ENCODE measurements at regions not wholly inside any gene's neighbourhood (a gene's known extent, or its start where the extent isn't known, plus 50 kb on each side); places are given as distances from the start of the nearest gene placed in this dataset.

GRCh38 chr5:143474616-143475015, 71.1 kb upstream of the NR3C1 start:
- no peaks in the 10 kb centered on the region for H3K4me1 ChIP-seq (ENCODE audit: insufficient read depth, low read length)

More at GRCh38 chr5:143474616-143475015, 71.1 kb upstream of the NR3C1 start:
- Histone ChIP-seq H4K5ac (ENCODE audit: insufficient read length, low read depth, low read length) (no peak overlapping the region), H2BK120ac (ENCODE audit: low read depth, low read length, poor library complexity, severe bottlenecking) (no peak overlapping the region), H3K56ac (ENCODE audit: insufficient read length, low read depth, low read length) (no peak overlapping the region), H3K23me2 (ENCODE audit: insufficient read length, low read depth, low read length, poor library complexity, severe bottlenecking) (no peaks in the 10 kb centered on the region), H3K14ac (ENCODE audit: insufficient read depth, low read length) (no peak overlapping the region), H2BK15ac (ENCODE audit: low read depth, low read length) (no peak overlapping the region), H3K9ac (ENCODE audit: extremely low read depth, insufficient read length, low read length) (no peak overlapping the region), H4K20me1 (ENCODE audit: control insufficient read depth, insufficient read depth, insufficient read length) (no peaks in the 10 kb centered on the region), H2AFZ (ENCODE audit: low read length) (no peak overlapping the region), H2BK5ac (ENCODE audit: insufficient read length, low read length) (no peak overlapping the region), H2BK20ac (ENCODE audit: low read depth, low read length, poor library complexity, severe bottlenecking) (no peak overlapping the region), H3K4me2 (ENCODE audit: insufficient read depth, insufficient read length, low read length) (no peak overlapping the region), H4K8ac (replicated peaks; ENCODE audit: insufficient read length, low read depth, low read length) (no peak overlapping the region), H3K27ac (ENCODE audit: insufficient read length, low read depth, low read length) (no peak overlapping the region), H3K9me3 (ENCODE audit: control insufficient read depth, low read depth, low read length) (no peaks in the 10 kb centered on the region), H3K79me2 (ENCODE audit: insufficient read depth, low read length) (no peaks in the 10 kb centered on the region), H3K4ac (ENCODE audit: low read depth, low read length) (no peak overlapping the region), H3K27me3 (ENCODE audit: insufficient read depth, low read length) (no peaks in the 10 kb centered on the region), H3K23ac (ENCODE audit: insufficient read length, low read depth, low read length) (no peak overlapping the region), H2AK5ac (ENCODE audit: insufficient read length, low read length) (no peak overlapping the region), H2BK12ac (ENCODE audit: insufficient read length, low read depth, low read length) (no peak overlapping the region), H3T11ph (ENCODE audit: low read length) (no peak overlapping the region), H3K79me1 (ENCODE audit: insufficient read depth, low read depth, low read length, poor library complexity, severe bottlenecking) (no peaks in the 10 kb centered on the region), H3K18ac (ENCODE audit: insufficient read length, low read depth, low read length) (no peak overlapping the region), H4K91ac (ENCODE audit: insufficient read length, low read depth, low read length) (no peak overlapping the region)
- TF ChIP-seq, protein P1, sequence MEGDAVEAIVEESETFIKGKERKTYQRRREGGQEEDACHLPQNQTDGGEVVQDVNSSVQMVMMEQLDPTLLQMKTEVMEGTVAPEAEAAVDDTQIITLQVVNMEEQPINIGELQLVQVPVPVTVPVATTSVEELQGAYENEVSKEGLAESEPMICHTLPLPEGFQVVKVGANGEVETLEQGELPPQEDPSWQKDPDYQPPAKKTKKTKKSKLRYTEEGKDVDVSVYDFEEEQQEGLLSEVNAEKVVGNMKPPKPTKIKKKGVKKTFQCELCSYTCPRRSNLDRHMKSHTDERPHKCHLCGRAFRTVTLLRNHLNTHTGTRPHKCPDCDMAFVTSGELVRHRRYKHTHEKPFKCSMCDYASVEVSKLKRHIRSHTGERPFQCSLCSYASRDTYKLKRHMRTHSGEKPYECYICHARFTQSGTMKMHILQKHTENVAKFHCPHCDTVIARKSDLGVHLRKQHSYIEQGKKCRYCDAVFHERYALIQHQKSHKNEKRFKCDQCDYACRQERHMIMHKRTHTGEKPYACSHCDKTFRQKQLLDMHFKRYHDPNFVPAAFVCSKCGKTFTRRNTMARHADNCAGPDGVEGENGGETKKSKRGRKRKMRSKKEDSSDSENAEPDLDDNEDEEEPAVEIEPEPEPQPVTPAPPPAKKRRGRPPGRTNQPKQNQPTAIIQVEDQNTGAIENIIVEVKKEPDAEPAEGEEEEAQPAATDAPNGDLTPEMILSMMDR (conservative IDR thresholded peaks at IDR 0.05) = no peak
- no peaks in the 10 kb centered on the region for H3K27me3 Mint-ChIP-seq (ENCODE audit: low read depth)
- no peak overlapping the region; a peak in 1 of 5 replicates for H3K4me3 Mint-ChIP-seq
- no peaks in the 10 kb centered on the region for H3K9me3 Mint-ChIP-seq
- WGBS (ENCODE audit: extremely low coverage, insufficient read length, low lambda C conversion rate) = no CpG with 5 or more reads among the region's 3 CpGs
- no peaks in the 10 kb centered on the region for H3K4me1 Mint-ChIP-seq
- DNase-seq = no peak
- no peaks in the 10 kb centered on the region for H3K36me3 Mint-ChIP-seq (ENCODE audit: insufficient read depth in 1 of 3, low read depth in 3 of 3)
- no peak overlapping the region for H3K27ac Mint-ChIP-seq

Measured in H9 (cell line).